Suppressor macrophage (primary cell): ENCODE measurements at regions not wholly inside any gene's neighbourhood (a gene's known extent, or its start where the extent isn't known, plus 50 kb on each side); places are given as distances from the start of the nearest gene placed in this dataset.

Experiments used
- DNase-seq, 4 experiments: peaks; one replicate each; pipeline ENCODE4 v3.0.0-alpha.2; 2020 to 2022

DNA sequence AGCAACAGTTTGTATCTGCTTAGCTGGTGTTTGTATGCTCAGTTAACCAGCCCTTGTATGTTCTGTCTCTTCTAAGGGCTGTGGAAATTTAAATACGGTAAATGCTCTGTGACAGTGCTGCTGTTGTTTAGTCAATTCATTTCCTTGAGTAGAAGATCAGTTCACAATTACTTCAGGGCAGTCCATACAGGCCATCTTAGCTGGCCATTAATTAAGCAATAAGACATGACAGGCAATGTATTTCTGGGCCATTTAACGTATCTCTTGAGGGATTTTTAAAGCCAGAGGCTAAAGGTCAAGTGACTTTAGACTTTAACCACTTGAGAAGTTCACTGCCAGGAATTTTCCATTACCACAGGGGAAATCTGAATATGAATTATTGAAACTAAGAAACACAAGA lies 351.8 kb downstream of the ZIC1 start:
- no peak for DNase-seq

GRCh38 chr3:147773116-147773630 lies 364.0 kb downstream of the ZIC1 start:
- no peak for DNase-seq

DNA sequence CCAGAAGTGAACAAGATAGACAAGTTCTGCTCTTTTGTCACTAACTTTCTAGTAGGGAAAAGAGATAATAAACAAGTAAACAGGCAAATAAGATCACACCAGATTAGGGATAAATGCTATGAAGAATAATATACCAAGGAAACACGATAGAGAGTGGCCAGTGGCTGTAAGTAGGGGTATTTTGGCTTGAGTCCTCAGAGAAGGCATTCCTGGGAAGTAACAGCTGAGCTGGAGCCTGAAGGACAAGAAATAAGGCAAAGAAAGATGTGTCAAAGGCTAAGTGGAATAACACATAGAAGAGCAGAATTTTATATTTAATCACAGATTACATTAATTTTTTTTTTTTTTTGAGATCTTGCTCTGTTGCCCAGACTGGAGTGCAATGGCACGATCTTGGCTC lies 366.2 kb downstream of the ZIC1 start:
- DNase-seq = no peak

DNA sequence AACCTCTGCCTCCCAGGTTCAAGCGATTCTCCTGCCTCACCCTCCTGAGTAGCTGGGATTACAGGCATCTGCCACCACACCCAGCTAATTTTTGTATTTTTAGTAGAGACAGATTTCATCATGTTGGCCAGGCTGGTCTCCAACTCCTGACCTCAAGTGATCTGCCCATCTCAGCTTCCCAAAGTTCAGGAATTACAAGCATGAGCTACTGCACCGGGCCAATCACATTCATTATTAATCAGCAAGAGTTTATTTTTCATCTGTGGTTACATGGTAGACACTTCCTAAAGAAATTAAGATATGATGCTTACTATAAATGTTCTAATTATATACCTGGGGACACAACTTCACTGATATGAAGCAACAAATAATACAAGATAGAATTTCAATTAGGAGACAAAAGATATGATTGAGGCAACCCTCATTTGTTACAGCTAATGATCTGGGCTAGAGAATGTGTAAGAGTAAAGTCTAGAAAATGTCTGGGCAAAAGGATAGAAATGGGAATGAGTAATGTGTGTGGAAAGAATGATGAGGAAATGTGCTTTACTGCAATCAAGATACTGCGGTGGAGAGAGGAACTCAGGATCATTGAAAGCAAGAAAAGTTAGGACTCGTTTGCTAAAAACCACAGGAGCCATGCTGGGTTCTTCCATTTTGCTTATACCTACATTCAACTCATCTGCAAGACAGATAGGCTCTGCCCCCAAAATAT lies 366.8 kb downstream of the ZIC1 start:
- DNase-seq = no peak

- DNase-seq = no peak
These were observed 384.7 kb downstream of the ZIC1 start for GRCh38 chr3:147793841-147794240.

- no peak for DNase-seq
These were observed 385.4 kb downstream of the ZIC1 start for GRCh38 chr3:147794596-147794995.

- DNase-seq = no peak
These were observed 386.3 kb downstream of the ZIC1 start for GRCh38 chr3:147795418-147795817.

GRCh38 chr3:147797095-147797494 lies 387.9 kb downstream of the ZIC1 start:
- no peak for DNase-seq

GRCh38 chr3:147799601-147800000 lies 390.4 kb downstream of the ZIC1 start:
- no peak for DNase-seq

GRCh38 chr3:147807776-147808175 lies 398.6 kb downstream of the ZIC1 start:
- no peak for DNase-seq

- no peak for DNase-seq
These were observed 400.0 kb downstream of the ZIC1 start for GRCh38 chr3:147809206-147809605.

- no peak for DNase-seq
These were observed 403.2 kb downstream of the ZIC1 start for GRCh38 chr3:147812186-147812911.

GRCh38 chr3:147813256-147813655 lies 404.1 kb downstream of the ZIC1 start:
- no peak for DNase-seq

GRCh38 chr3:147816752-147817151 lies 407.6 kb downstream of the ZIC1 start:
- DNase-seq = no peak

DNA sequence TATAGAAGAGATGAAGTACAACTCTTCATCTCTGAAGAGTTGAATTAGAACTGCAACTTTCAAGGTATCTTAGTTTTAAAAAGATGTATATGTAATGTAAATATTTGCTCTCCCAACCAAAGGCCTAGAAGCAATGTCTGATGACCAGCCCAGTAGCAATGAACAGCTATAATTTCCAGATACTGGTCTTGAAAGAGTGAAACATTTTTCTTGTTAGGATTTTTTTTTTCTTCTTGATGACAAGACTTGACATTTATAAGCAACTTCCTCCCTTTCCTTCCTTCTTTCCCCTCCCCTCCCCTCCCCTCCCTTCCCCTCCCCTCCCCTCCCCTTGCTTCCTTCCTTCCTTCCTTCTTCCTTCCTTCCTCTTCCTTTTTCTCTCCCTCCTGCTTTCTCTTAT lies 423.4 kb downstream of the ZIC1 start:
- no peak for DNase-seq

- no peak for DNase-seq
These were observed 427.2 kb downstream of the ZIC1 start for GRCh38 chr3:147836330-147836729.

DNA sequence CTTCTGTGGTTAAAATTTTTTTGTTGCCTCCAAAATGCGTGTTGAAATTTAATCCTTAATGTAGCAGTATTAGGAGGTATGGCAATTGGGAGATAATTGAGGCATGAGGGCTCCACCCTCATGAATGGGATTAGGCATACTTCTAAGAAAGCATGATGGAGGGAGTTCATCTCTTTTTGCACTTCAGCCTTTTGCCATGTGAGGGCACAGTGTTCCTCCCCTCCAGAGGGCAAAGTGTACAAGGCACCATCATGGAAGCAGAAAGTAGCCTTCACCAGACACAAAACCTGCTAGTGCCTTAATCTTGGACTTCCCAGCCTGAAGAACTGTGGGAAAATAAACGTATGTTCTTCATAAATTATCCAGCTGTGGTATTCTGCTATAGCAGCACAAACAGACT lies 429.5 kb downstream of the ZIC1 start:
- DNase-seq = no peak

DNA sequence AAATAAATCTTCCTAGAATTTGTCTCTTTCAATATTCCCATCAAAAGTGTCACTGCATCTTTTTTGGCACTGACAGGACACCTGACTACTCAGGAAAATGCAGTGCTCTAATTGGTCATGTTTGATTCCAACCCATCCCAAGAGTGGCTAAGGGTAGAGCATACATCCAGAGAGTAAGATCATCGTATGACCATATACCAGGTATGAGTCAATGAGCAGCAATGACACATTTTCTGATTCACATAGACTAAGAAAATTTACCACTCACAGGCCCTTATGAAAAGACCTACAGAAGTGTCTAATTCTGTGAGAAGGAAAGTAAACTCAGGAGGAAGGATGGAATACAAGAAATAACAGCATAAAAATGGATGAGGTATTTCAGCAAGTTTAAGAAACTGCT lies 434.2 kb downstream of the ZIC1 start:
- DNase-seq = no peak

DNA sequence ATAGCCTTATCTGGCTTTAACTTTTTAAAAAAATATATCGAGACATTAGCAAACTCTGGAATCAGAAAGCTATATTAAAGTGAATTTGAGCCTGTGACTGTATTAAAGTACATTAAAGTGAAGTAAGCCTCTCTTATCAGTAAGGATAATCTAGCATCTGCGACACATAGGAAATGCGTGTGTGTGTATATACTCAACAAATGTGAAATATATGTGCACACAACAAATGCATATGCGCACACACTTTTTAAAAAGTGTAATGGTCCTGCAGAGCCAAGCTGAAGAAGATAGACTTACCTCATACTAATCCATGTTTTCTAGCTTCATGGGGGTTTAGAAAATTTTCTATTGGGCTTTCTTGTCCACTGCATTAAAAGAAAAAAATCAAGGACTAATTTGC lies 437.1 kb downstream of the ZIC1 start:
- no peak for DNase-seq

- DNase-seq = no peak
These were observed 437.8 kb downstream of the ZIC1 start for GRCh38 chr3:147846854-147847478.

- no peak for DNase-seq
These were observed 441.9 kb downstream of the ZIC1 start for GRCh38 chr3:147851062-147851461.

DNA sequence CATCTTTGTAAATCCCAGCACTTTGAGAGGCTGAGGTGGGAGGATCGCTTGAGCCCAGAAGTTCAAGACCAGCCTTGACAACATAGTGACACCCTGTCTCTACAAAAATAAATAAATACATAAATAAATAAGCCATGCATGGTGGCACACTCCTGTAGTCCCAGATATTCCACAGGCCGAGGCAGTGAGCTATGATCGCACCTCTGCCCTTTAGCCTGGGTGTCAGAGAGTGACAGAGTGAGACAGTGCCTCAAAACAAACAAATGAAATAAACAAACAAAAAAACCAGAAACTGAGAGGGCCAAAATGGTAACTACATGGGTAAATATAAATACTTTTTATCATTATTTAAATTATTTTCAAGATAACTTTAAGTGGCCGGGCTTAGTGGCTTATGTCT lies 445.4 kb downstream of the ZIC1 start:
- DNase-seq = no peak

- no peak for DNase-seq
These were observed 455.7 kb downstream of the ZIC1 start for GRCh38 chr3:147864754-147865354.
